Stimulated activated memory B cell treated with anti-CD40 and anti-IgM and Interleukin-4, amounts not matched to agents 10 μg/mL and 1 μg/mL and 100 μg/mL, for 72 hours (primary cell): ENCODE measurements at regions not wholly inside any gene's neighbourhood (a gene's known extent, or its start where the extent isn't known, plus 50 kb on each side); places are given as distances from the start of the nearest gene placed in this dataset.
A peak's percentile ranks its signal among the peaks of the same experiment; 100 is the strongest.
"Not testable (repeated sequence)": the region's sequence is repeated elsewhere in the genome, so short reads cannot be mapped to it uniquely, and the experiment has no call there.

Source experiments
- ATAC-seq: fragments of 150-1000 bp; cut with Tn5 transposase; 2 replicates; pipeline ENCODE4 v1.10.0; 2021
- H3K27ac Mint-ChIP-seq: one replicate; pipeline ENCODE4 v1.8.0; 2022; ENCODE audit warnings: mild to moderate bottlenecking, mixed read lengths
- H3K27me3 Mint-ChIP-seq: one replicate; pipeline ENCODE4 v1.8.0; 2022; ENCODE audit warnings: mixed read lengths
- H3K36me3 Mint-ChIP-seq: one replicate; pipeline ENCODE4 v1.8.0; 2022; ENCODE audit warnings: mixed read lengths
- H3K4me1 Mint-ChIP-seq: one replicate; pipeline ENCODE4 v1.8.0; 2022; ENCODE audit warnings: mixed read lengths
- H3K4me3 Mint-ChIP-seq: one replicate; pipeline ENCODE4 v1.8.0; 2022; ENCODE audit warnings: mild to moderate bottlenecking, moderate library complexity, mixed read lengths
- H3K9me3 Mint-ChIP-seq: one replicate; pipeline ENCODE4 v1.8.0; 2022; ENCODE audit warnings: mixed read lengths

GRCh38 chr14:53651096-53651740 lies 305.4 kb downstream of the BMP4 start:
- no peak overlapping the region for H3K4me3 Mint-ChIP-seq
- no peaks in the 10 kb centered on the region for H3K36me3 Mint-ChIP-seq
- H3K27me3 Mint-ChIP-seq, result peaks cover 17% of the 10 kb centered on the region
- no peak overlapping the region for H3K27ac Mint-ChIP-seq
- no peak for ATAC-seq
- H3K4me1 Mint-ChIP-seq, result no peaks in the 10 kb centered on the region
- H3K9me3 Mint-ChIP-seq, result no peaks in the 10 kb centered on the region

GRCh38 chr14:53646925-53647324 lies 309.7 kb downstream of the BMP4 start:
- no peaks in the 10 kb centered on the region for H3K4me1 Mint-ChIP-seq
- H3K36me3 Mint-ChIP-seq, result no peaks in the 10 kb centered on the region
- ATAC-seq, result no peak
- H3K27ac Mint-ChIP-seq, result no peak overlapping the region
- peaks cover 17% of the 10 kb centered on the region for H3K27me3 Mint-ChIP-seq
- peaks cover 7% of the 10 kb centered on the region for H3K9me3 Mint-ChIP-seq
- no peak overlapping the region for H3K4me3 Mint-ChIP-seq

GRCh38 chr14:53640695-53641094 lies 315.9 kb downstream of the BMP4 start:
- no peaks in the 10 kb centered on the region for H3K4me1 Mint-ChIP-seq
- H3K4me3 Mint-ChIP-seq, result no peak overlapping the region
- no peak for ATAC-seq
- H3K27ac Mint-ChIP-seq, result no peak overlapping the region
- H3K27me3 Mint-ChIP-seq, result peaks cover 11% of the 10 kb centered on the region
- H3K9me3 Mint-ChIP-seq, result peaks cover 4% of the 10 kb centered on the region
- no peaks in the 10 kb centered on the region for H3K36me3 Mint-ChIP-seq

GRCh38 chr14:53638966-53639365 lies 317.7 kb downstream of the BMP4 start:
- Mint-ChIP-seq H3K27me3 (peaks cover 1% of the 10 kb centered on the region), H3K4me3 (no peak overlapping the region), H3K4me1 (no peaks in the 10 kb centered on the region), H3K27ac (no peak overlapping the region), H3K9me3 (peaks cover 1% of the 10 kb centered on the region), H3K36me3 (no peaks in the 10 kb centered on the region)
- no peak for ATAC-seq

GRCh38 chr14:53634793-53635192 lies 321.8 kb downstream of the BMP4 start:
- no peak for ATAC-seq
- H3K27ac Mint-ChIP-seq, result no peak overlapping the region
- no peak overlapping the region for H3K4me3 Mint-ChIP-seq
- H3K4me1 Mint-ChIP-seq, result no peaks in the 10 kb centered on the region
- no peaks in the 10 kb centered on the region for H3K9me3 Mint-ChIP-seq
- H3K27me3 Mint-ChIP-seq, result no peaks in the 10 kb centered on the region
- H3K36me3 Mint-ChIP-seq, result no peaks in the 10 kb centered on the region

- Mint-ChIP-seq H3K9me3 (no peaks in the 10 kb centered on the region), H3K36me3 (no peaks in the 10 kb centered on the region), H3K27me3 (no peaks in the 10 kb centered on the region), H3K4me1 (no peaks in the 10 kb centered on the region), H3K27ac (no peak overlapping the region), H3K4me3 (no peak overlapping the region)
- no peak for ATAC-seq
Observed at GRCh38 chr14:53630336-53630735, 326.3 kb downstream of the BMP4 start.

GRCh38 chr14:53628732-53629430 lies 327.7 kb downstream of the BMP4 start:
- Mint-ChIP-seq H3K4me3 (no peak overlapping the region), H3K9me3 (no peaks in the 10 kb centered on the region), H3K27me3 (no peaks in the 10 kb centered on the region), H3K4me1 (no peaks in the 10 kb centered on the region), H3K27ac (no peak overlapping the region), H3K36me3 (no peaks in the 10 kb centered on the region)
- no peak for ATAC-seq

- Mint-ChIP-seq H3K27me3 (no peaks in the 10 kb centered on the region), H3K4me3 (no peak overlapping the region), H3K4me1 (no peaks in the 10 kb centered on the region), H3K27ac (no peak overlapping the region), H3K9me3 (no peaks in the 10 kb centered on the region), H3K36me3 (no peaks in the 10 kb centered on the region)
- ATAC-seq, result no peak
Observed at GRCh38 chr14:53628261-53628660, 328.4 kb downstream of the BMP4 start.

GRCh38 chr14:53626761-53627160 lies 329.9 kb downstream of the BMP4 start:
- Mint-ChIP-seq H3K9me3 (no peaks in the 10 kb centered on the region), H3K27ac (no peak overlapping the region), H3K4me1 (peaks cover 8% of the 10 kb centered on the region), H3K27me3 (no peaks in the 10 kb centered on the region), H3K36me3 (no peaks in the 10 kb centered on the region), H3K4me3 (no peak overlapping the region)
- ATAC-seq, result no peak

GRCh38 chr14:53622447-53622846 lies 334.2 kb downstream of the BMP4 start:
- Mint-ChIP-seq H3K36me3 (no peaks in the 10 kb centered on the region), H3K4me1 (peaks cover 38% of the 10 kb centered on the region), H3K27ac (peak overlapping the region; percentile 94), H3K4me3 (no peak overlapping the region), H3K27me3 (no peaks in the 10 kb centered on the region), H3K9me3 (no peaks in the 10 kb centered on the region)
- ATAC-seq, result no peak

GRCh38 chr14:53621921-53622320 lies 334.7 kb downstream of the BMP4 start:
- Mint-ChIP-seq H3K36me3 (no peaks in the 10 kb centered on the region), H3K9me3 (no peaks in the 10 kb centered on the region), H3K4me1 (peaks cover 38% of the 10 kb centered on the region), H3K27me3 (no peaks in the 10 kb centered on the region), H3K27ac (peak overlapping the region; percentile 94), H3K4me3 (no peak overlapping the region)
- ATAC-seq, result no peak

- no peaks in the 10 kb centered on the region for H3K9me3 Mint-ChIP-seq
- ATAC-seq, result peak; percentile 86
- H3K4me1 Mint-ChIP-seq, result peaks cover 38% of the 10 kb centered on the region
- H3K4me3 Mint-ChIP-seq, result peak overlapping the region; percentile 19
- peak overlapping the region; percentile 94 for H3K27ac Mint-ChIP-seq
- H3K27me3 Mint-ChIP-seq, result no peaks in the 10 kb centered on the region
- no peaks in the 10 kb centered on the region for H3K36me3 Mint-ChIP-seq
Observed at GRCh38 chr14:53621433-53621832, 335.2 kb downstream of the BMP4 start.

GRCh38 chr14:53620890-53621289 lies 335.7 kb downstream of the BMP4 start:
- peak overlapping the region; percentile 14 for H3K4me3 Mint-ChIP-seq
- H3K27me3 Mint-ChIP-seq, result no peaks in the 10 kb centered on the region
- no peaks in the 10 kb centered on the region for H3K9me3 Mint-ChIP-seq
- no peaks in the 10 kb centered on the region for H3K36me3 Mint-ChIP-seq
- H3K4me1 Mint-ChIP-seq, result peaks cover 42% of the 10 kb centered on the region
- ATAC-seq, result peak; percentile 77
- peak overlapping the region; percentile 94 for H3K27ac Mint-ChIP-seq

- Mint-ChIP-seq H3K36me3 (no peaks in the 10 kb centered on the region), H3K27me3 (no peaks in the 10 kb centered on the region), H3K27ac (peak overlapping the region; percentile 94), H3K4me1 (peaks cover 44% of the 10 kb centered on the region), H3K9me3 (no peaks in the 10 kb centered on the region), H3K4me3 (no peak overlapping the region)
- no peak for ATAC-seq
Observed at GRCh38 chr14:53620317-53620716, 336.3 kb downstream of the BMP4 start.

GRCh38 chr14:53619691-53620231 lies 336.9 kb downstream of the BMP4 start:
- H3K27ac Mint-ChIP-seq, result peak overlapping the region; percentile 94
- no peaks in the 10 kb centered on the region for H3K36me3 Mint-ChIP-seq

GRCh38 chr14:53616536-53616935 lies 340.1 kb downstream of the BMP4 start:
- not testable (repeated sequence) for H3K4me3 Mint-ChIP-seq, H3K27me3 Mint-ChIP-seq, H3K36me3 Mint-ChIP-seq, ATAC-seq, H3K9me3 Mint-ChIP-seq
- Mint-ChIP-seq H3K4me1 (peaks cover 57% of the 10 kb centered on the region), H3K27ac (peak overlapping the region; percentile 40)

More at GRCh38 chr14:53619691-53620231, 336.9 kb downstream of the BMP4 start:
- Mint-ChIP-seq H3K9me3 (no peaks in the 10 kb centered on the region), H3K27me3 (no peaks in the 10 kb centered on the region), H3K4me1 (peaks cover 44% of the 10 kb centered on the region), H3K4me3 (no peak overlapping the region)
- no peak for ATAC-seq
